Gastrocnemius medialis (tissue), 4 donors: ENCODE measurements at regions not wholly inside any gene's neighbourhood (a gene's known extent, or its start where the extent isn't known, plus 50 kb on each side); places are given as distances from the start of the nearest gene placed in this dataset.
"Not testable (repeated sequence)": the region's sequence is repeated elsewhere in the genome, so short reads cannot be mapped to it uniquely, and the experiment has no call there.

ENCODE experiments used
- ATAC-seq, 2 donors: fragments of 150-250 bp; one replicate each; pipeline ENCODE4 v1.9.1; 2016
- DNase-seq, 2 donors: peaks; one replicate each; pipeline ENCODE4 v3.0.0-alpha.2; 2019
- H3K27ac ChIP-seq, 4 donors: fragments of 200-600 bp; sonication (generic); 1 replicate in 1 of 4; 2 replicates in 3 of 4; pipeline ENCODE4 v1.5.1; 2016 to 2018; ENCODE audit warnings: mild to moderate bottlenecking in 2 of 4, moderate library complexity in 1 of 4
- H3K27me3 ChIP-seq, 3 donors: fragments of 200-600 bp; sonication (generic) in 2 of 3; 1 replicate in 1 of 3; 2 replicates in 2 of 3; pipeline versions ENCODE4 v1.5.1 to v1.6.0; 2016 to 2019; ENCODE audit warnings: mild to moderate bottlenecking in 1 of 3, moderate library complexity in 1 of 3
- H3K36me3 ChIP-seq, 2 donors: fragments of 200-600 bp; sonication (generic) in 1 of 2; one replicate each; pipeline ENCODE4 v1.5.1; 2017 to 2018
- H3K4me1 ChIP-seq, 2 donors: fragments of 200-600 bp; sonication (generic) in 1 of 2; one replicate each; pipeline ENCODE4 v1.5.1; 2016 to 2017; ENCODE audit warnings: mild to moderate bottlenecking in 2 of 2
- H3K4me3 ChIP-seq, 4 donors: fragments of 200-600 bp; sonication (generic) in 3 of 4; 1 replicate in 1 of 4; 2 replicates in 3 of 4; pipeline ENCODE4 v1.5.1; 2016 to 2019; ENCODE audit warnings: mild to moderate bottlenecking in 2 of 4
- H3K9me3 ChIP-seq, 3 donors: fragments of 200-600 bp; sonication (generic) in 2 of 3; 1 replicate in 1 of 3; 2 replicates in 2 of 3; pipeline ENCODE4 v1.5.1; 2016 to 2019
- POLR2A ChIP-seq, 2 donors: fragments of 450-650 bp; IDR thresholded peaks; one replicate each; pipeline ENCODE4 v1.6.1; 2017; ENCODE audit warnings: antibody characterized with exemption in 2 of 2, mild to moderate bottlenecking in 2 of 2, moderate library complexity in 2 of 2
- in situ Hi-C, 4 donors: fragments of 200-750 bp; cut with MboI; loops; one replicate each; pipeline versions ENCODE4 v1.15.0 to v1.8.0; 2017; ENCODE audit warnings: low sequenced_read_pairs in 4 of 4
- intact Hi-C: fragments of 100-400 bp; cut with DNase I; formaldehyde crosslinking; loops from one replicate; pipeline ENCODE4 v1.15.1; 2023; ENCODE audit warnings: low total_unique reads
- TF ChIP-seq, protein P1 (sequence below), 5 experiments: fragments of 450-650 bp in 3 of 5; fragments of 200-600 bp in 2 of 5; sonication (generic) in 2 of 5; IDR thresholded peaks in 4 of 5; conservative IDR thresholded peaks in 1 of 5; 1 replicate in 4 of 5; 2 replicates in 1 of 5; pipeline ENCODE4 v1.5.1; 2016 to 2019; ENCODE audit warnings: antibody characterized with exemption in 5 of 5, mild to moderate bottlenecking in 3 of 5, moderate library complexity in 3 of 5

DNA sequence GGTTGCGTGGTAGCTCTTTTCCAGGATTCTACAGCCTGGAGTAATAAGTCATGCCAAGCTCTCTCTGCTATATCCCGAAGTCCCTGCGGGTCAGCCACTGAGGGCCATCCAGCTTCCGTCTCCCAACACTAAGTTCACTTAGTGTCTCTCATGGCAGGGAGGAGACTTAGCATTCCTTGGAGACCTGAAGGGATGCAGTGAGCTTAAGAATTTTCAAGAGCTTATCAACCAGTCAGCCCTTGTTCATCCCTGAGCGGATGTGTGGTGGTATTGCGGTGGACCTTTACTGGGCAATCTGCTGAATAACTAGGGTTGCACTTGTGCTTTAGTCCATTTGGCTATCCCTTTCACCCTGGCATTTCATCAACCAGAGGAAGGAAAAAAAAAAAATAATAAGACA lies 85.8 kb upstream of the ADGRA3 start:
- not testable (repeated sequence) for DNase-seq, H3K4me3 ChIP-seq, ATAC-seq, H3K27ac ChIP-seq, H3K27me3 ChIP-seq, H3K9me3 ChIP-seq, H3K4me1 ChIP-seq, H3K36me3 ChIP-seq
- in situ Hi-C loops (loop anchor here in 1 of 4 donors (10.0 kb wide), 1 partner anchor 197 kb away; no protein-coding TSS in a partner anchor), intact Hi-C loops (loop anchor here (10.0 kb wide), 1 partner anchor 87 kb away; the partner anchor contains the start of gene ADGRA3)

DNA sequence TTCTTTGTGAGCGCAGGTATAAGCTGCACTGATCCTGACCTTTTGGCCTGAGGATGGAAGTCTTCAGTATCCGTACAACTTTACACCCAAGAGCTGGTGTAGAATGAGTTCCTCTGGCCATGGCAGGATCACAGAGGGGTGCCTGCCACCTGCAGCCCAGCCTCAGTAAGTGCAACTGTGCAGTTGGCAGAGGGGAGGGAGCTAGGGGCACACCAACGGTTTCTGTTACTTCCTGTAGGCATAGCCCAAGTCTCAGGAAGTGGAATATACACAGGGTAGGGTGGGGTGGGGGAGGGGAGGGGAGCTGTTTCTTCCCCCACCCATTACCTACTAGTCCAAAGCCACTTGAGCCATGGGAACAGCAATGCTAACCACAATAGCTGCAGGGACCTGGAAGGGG lies 85.4 kb upstream of the GBA3 start:
- in situ Hi-C loops (loop anchor here in 3 of 4 donors (5.0 to 10.0 kb wide), 2 partner anchors 195 to 203 kb away; no protein-coding TSS in a partner anchor), intact Hi-C loops (loop anchor here (2.0 to 10.0 kb wide), 2 partner anchors 93 to 197 kb away; partner anchors contain the start of gene ADGRA3)
- H3K4me3 ChIP-seq: no peak overlapping the region

DNA sequence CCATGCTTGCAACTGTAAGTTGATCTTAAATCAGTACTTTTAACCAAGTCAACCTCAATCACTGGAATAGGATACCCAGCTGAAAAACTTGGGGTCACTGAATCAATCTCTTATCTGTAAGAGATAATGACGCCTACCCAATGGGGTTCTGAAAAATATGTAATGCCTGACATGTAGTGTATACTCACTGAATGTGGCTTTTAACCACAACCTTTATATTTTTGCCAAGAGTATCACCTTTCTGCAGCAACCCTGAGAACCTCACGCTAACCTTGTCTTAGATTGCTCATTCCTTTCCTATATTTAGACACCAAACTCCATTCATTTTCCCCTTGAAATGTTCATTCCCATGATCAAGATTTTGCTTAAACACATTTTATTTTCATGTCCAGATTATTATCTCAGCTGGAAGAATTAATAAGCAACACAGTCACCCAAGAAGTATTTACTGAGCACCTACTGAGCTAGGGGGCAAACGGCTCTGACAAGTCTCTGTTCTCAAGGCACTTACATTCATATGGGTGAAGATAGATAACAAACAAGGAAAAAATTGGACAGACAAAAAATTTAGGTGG lies 82.7 kb upstream of the GBA3 start:
- not testable (repeated sequence) for ATAC-seq, H3K36me3 ChIP-seq, H3K4me3 ChIP-seq, H3K27me3 ChIP-seq, H3K4me1 ChIP-seq, DNase-seq, H3K9me3 ChIP-seq, H3K27ac ChIP-seq
- in situ Hi-C loops (loop anchor here (5.0 to 10.0 kb wide), 3 partner anchors 195 to 205 kb away; no protein-coding TSS in a partner anchor), intact Hi-C loops (loop anchor here (10.0 kb wide), 1 partner anchor 95 kb away; the partner anchor contains the start of gene ADGRA3)

More for the DNA sequence above, 85.4 kb upstream of the GBA3 start:
- TF ChIP-seq, protein P1, sequence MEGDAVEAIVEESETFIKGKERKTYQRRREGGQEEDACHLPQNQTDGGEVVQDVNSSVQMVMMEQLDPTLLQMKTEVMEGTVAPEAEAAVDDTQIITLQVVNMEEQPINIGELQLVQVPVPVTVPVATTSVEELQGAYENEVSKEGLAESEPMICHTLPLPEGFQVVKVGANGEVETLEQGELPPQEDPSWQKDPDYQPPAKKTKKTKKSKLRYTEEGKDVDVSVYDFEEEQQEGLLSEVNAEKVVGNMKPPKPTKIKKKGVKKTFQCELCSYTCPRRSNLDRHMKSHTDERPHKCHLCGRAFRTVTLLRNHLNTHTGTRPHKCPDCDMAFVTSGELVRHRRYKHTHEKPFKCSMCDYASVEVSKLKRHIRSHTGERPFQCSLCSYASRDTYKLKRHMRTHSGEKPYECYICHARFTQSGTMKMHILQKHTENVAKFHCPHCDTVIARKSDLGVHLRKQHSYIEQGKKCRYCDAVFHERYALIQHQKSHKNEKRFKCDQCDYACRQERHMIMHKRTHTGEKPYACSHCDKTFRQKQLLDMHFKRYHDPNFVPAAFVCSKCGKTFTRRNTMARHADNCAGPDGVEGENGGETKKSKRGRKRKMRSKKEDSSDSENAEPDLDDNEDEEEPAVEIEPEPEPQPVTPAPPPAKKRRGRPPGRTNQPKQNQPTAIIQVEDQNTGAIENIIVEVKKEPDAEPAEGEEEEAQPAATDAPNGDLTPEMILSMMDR (IDR thresholded peaks at IDR 0.05 in 4 of 5, conservative IDR thresholded peaks at IDR 0.05 in 1 of 5): peak; percentile 9 to 72 (median 56)
- TF ChIP-seq POLR2A (IDR thresholded peaks at IDR 0.05): no peak
- DNase-seq (peak; percentile 14 to 34), ATAC-seq (peak; percentile 74 to 77)
- Histone ChIP-seq H3K9me3 (no peaks in the 10 kb centered on the region), H3K36me3 (no peaks in the 10 kb centered on the region), H3K27ac (no peak overlapping the region), H3K4me1 (no peaks in the 10 kb centered on the region), H3K27me3 (no peaks in the 10 kb centered on the region)

DNA sequence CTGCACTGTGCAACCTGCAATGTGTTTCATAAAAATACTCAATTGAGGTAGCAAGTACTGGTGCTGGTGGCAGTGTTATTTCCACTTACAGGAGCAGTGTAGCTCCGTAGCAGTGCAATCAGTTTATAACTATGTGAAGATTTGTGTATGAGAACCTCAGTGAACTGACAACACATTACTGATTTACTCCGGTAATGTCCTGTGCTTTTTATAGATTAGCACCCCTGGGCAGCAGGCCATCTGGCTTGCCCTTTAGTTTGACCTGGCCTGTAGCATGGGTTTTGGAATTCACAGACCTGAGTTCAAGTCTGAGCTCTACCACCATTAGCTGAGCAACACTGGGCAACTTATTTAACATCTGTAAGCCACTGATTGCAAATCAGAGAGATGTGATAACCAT lies 78.6 kb upstream of the GBA3 start:
- ATAC-seq (no peak), DNase-seq (no peak)
- intact Hi-C loops (no loop called here), in situ Hi-C loops (loop anchor here in 1 of 4 donors (10.0 kb wide), 1 partner anchor 199 kb away; no protein-coding TSS in a partner anchor)
- Histone ChIP-seq H3K27ac (no peak overlapping the region), H3K9me3 (no peaks in the 10 kb centered on the region), H3K4me1 (no peaks in the 10 kb centered on the region), H3K4me3 (no peak overlapping the region), H3K36me3 (no peaks in the 10 kb centered on the region), H3K27me3 (no peaks in the 10 kb centered on the region)
- TF ChIP-seq, protein P1 (IDR thresholded peaks at IDR 0.05 in 4 of 5, conservative IDR thresholded peaks at IDR 0.05 in 1 of 5): no peak
- TF ChIP-seq POLR2A (IDR thresholded peaks at IDR 0.05): no peak

DNA sequence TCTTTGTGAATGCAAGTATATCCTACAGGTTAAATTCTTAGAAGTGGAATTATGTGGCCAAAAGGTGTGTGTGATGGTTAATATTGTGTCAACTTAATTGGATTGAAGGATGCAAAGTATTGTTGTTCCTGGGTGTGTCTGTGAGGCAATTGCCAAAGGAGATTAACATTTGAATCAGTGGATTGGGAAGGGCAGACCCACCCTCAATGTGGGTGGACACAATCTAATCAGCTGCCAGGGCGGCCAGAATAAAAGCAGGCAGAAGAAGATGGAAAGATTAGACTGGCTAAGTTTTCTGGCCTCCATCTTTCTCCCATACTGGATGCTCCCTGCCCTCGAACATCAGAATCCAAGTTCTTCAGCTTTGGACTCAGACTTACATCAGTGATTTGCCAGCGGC lies 76.2 kb upstream of the GBA3 start:
- no peaks in the 10 kb centered on the region for H3K4me1 ChIP-seq
- intact Hi-C loops: no loop called here
- no peak overlapping the region for H3K27ac ChIP-seq
- no peaks in the 10 kb centered on the region for H3K36me3 ChIP-seq
- H3K27me3 ChIP-seq: no peaks in the 10 kb centered on the region
- no peaks in the 10 kb centered on the region for H3K9me3 ChIP-seq
- in situ Hi-C loops: loop anchor here in 1 of 4 donors (10.0 kb wide), 1 partner anchor 202 kb away; no protein-coding TSS in a partner anchor
- no peak overlapping the region for H3K4me3 ChIP-seq
- DNase-seq (no peak), ATAC-seq (no peak)
- TF ChIP-seq POLR2A (IDR thresholded peaks at IDR 0.05): no peak
- TF ChIP-seq, protein P1 (IDR thresholded peaks at IDR 0.05 in 4 of 5, conservative IDR thresholded peaks at IDR 0.05 in 1 of 5): no peak

- H3K36me3 ChIP-seq, in situ Hi-C loops, H3K27ac ChIP-seq, H3K9me3 ChIP-seq, ATAC-seq, intact Hi-C loops, H3K4me1 ChIP-seq, H3K27me3 ChIP-seq, DNase-seq, H3K4me3 ChIP-seq: not testable (repeated sequence)
These were observed 72.6 kb upstream of the GBA3 start for GRCh38 chr4:22620144-22620543.

DNA sequence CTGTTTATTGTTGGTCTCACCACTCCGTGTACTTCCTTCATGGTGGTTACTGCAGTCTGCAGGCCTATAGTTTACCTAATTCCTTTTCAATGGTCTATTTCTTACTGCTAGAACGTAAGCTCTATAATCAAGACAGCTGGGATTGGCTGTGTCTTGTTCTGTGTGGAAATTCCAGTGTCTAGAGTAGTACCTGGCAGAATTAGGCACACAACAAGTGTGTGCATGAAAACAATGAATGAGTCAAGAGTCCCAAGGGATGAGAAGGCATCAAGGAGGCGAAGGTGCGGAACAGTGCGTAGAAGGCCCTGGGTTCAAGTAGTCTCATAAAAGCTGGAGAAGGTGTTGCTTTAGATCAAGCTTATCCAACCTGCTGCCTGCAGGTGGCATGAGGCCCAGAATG lies 70.8 kb upstream of the GBA3 start:
- H3K27ac ChIP-seq, H3K4me3 ChIP-seq, H3K36me3 ChIP-seq, ATAC-seq, H3K27me3 ChIP-seq, H3K4me1 ChIP-seq, intact Hi-C loops, H3K9me3 ChIP-seq, in situ Hi-C loops, DNase-seq: not testable (repeated sequence)

DNA sequence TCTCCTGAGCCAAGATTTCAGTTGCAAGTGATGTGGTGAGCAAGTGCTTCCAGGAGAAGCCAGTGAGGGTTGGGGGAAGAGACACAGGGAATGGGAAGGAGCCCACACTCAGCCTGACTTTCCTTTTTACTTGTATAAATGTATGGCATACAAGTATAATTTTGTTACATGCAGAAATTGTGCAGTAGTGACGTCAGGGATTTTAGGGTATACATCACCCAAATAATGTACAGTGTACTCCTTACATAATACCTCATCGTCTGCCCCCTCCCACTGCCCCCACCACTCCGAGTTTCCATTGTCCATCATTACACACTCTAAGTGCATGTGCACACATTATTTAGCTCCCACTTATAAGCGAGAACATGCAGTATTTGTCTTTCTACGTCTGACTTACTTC lies 68.7 kb upstream of the GBA3 start:
- H3K36me3 ChIP-seq, H3K27ac ChIP-seq, H3K4me3 ChIP-seq, H3K4me1 ChIP-seq, in situ Hi-C loops, intact Hi-C loops, H3K27me3 ChIP-seq, H3K9me3 ChIP-seq, ATAC-seq, DNase-seq: not testable (repeated sequence)
